ENCODE measurements at regions not wholly inside any gene's neighbourhood (a gene's known extent, or its start where the extent isn't known, plus 50 kb on each side); places are given as distances from the start of the nearest gene placed in this dataset.

DNA sequence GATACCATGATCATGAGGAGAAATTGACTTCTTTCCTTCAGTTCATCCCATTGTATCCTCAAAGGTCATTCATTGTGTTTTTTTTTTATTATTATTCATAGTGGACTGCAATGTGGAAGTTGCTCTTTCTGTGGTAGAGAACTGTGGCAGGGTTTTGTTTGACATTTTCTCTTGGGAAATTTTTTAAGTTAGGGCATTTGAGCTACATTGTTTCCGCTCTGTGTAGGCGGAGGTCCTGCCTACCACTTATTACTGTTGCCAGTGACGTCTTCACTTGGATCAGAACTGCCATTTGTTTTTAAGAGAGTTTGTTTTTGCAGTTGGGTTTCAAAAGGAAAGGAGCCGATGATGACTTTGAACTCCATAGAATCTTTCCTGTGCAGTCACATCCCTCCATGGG, 287.4 kb upstream of the FMN2 start:
- intact Hi-C loops (cut with DNase I) = no loop called here
- WGBS, 3 donors = 94 to 97% (median 96%) methylated on average over 4 of the region's 4 CpGs
- no peaks in the 10 kb centered on the region for H3K36me3 ChIP-seq

DNA sequence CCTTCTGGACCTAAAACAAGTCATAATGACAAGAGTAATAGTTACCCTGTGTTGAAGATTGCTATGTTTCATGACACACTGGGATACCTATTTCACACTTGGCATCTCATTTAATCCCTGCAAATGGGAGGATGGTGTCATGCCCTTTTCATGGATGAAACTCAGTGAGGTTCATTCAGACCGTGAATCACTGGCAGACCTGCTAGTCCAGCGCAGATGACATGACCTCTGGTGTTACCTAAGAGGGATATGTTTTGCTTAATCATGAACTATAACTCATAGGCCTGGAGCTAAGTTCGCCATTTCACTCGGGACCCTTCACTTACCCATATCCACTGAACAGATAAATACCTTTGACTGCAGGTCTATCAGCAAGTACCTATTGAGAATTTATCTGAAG, 286.6 kb upstream of the FMN2 start:
- Histone ChIP-seq H3K4me1 (ENCODE audit: insufficient read depth) (peaks cover 7% of the 10 kb centered on the region), H3K27me3 (no peaks in the 10 kb centered on the region), H3K9me3 (no peaks in the 10 kb centered on the region), H3K4me3 (no peak overlapping the region), H3K27ac (peak overlapping the region in 1 of 2 donors; percentile 55), H3K36me3 (no peaks in the 10 kb centered on the region)
- DNase-seq = no peak
- WGBS, 3 donors = 88 to 92% (median 92%) methylated on average over 4 of the region's 4 CpGs
- no peak for TF ChIP-seq EP300 (IDR thresholded peaks at IDR 0.05)
- intact Hi-C loops (cut with DNase I) = no loop called here

More for the DNA sequence above, 287.4 kb upstream of the FMN2 start:
- H3K27ac ChIP-seq = no peak overlapping the region
- no peak for DNase-seq
- no peak overlapping the region for H3K4me3 ChIP-seq
- no peaks in the 10 kb centered on the region for H3K9me3 ChIP-seq
- H3K27me3 ChIP-seq = no peaks in the 10 kb centered on the region
- TF ChIP-seq POLR2A (IDR thresholded peaks at IDR 0.05) (no peak), EP300 (IDR thresholded peaks at IDR 0.05) (no peak)
- TF ChIP-seq, protein P1, sequence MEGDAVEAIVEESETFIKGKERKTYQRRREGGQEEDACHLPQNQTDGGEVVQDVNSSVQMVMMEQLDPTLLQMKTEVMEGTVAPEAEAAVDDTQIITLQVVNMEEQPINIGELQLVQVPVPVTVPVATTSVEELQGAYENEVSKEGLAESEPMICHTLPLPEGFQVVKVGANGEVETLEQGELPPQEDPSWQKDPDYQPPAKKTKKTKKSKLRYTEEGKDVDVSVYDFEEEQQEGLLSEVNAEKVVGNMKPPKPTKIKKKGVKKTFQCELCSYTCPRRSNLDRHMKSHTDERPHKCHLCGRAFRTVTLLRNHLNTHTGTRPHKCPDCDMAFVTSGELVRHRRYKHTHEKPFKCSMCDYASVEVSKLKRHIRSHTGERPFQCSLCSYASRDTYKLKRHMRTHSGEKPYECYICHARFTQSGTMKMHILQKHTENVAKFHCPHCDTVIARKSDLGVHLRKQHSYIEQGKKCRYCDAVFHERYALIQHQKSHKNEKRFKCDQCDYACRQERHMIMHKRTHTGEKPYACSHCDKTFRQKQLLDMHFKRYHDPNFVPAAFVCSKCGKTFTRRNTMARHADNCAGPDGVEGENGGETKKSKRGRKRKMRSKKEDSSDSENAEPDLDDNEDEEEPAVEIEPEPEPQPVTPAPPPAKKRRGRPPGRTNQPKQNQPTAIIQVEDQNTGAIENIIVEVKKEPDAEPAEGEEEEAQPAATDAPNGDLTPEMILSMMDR (IDR thresholded peaks at IDR 0.05) = no peak
- peaks cover 7% of the 10 kb centered on the region for H3K4me1 ChIP-seq (ENCODE audit: insufficient read depth)

DNA sequence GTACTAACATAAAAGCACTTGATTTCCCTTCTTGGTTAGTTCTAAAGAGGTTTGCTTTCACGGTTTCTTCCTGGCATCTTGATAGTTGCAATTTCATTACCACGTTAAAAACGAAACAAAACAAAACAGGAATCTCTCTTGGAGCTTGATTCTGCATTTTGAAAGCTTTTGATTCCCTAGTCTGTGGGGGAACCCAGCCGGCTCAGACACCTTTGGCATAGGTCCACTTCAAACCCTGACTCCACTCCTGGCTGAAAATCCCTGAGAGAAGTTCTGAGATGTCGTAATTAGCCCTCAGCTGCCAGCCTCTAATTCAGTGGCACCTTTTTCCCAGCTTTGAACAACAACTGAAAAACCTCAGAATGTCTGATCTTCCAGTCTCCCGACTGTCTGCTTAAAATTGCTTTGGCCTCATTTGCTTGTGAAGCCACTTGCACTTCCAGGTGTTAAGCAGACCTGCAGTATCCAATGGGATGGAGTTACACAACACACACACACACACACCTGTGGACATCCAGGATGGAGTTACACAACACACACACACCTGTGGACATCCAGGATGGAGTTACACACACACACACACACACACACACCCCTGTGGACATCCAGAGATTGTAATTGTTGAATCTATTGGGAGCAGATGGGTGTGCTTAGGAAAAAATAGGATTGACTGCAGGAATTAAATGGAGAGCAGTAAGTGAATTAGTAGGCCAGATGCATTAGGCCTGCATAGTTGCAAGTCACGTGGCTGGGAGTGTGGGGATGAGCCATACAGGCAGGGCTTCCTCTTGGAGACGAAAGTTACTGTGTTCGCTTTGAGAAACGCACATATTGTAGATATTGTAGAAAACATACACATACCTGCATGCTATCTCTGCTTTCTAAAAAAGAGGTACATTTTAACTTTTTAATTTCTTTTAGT, 285.6 kb upstream of the FMN2 start:
- Histone ChIP-seq H3K36me3 (no peaks in the 10 kb centered on the region), H3K9me3 (no peaks in the 10 kb centered on the region), H3K4me1 (ENCODE audit: insufficient read depth) (peaks cover 7% of the 10 kb centered on the region), H3K4me3 (no peak overlapping the region), H3K27ac (peak overlapping the region in 1 of 2 donors; percentile 55), H3K27me3 (no peaks in the 10 kb centered on the region)
- intact Hi-C loops (cut with DNase I) = no loop called here
- WGBS, 3 donors = 34 to 42% (median 37%) methylated on average over 10 of the region's 10 CpGs
- TF ChIP-seq, protein P1 (IDR thresholded peaks at IDR 0.05) = no peak
- TF ChIP-seq POLR2A (IDR thresholded peaks at IDR 0.05) = no peak
- TF ChIP-seq EP300 (IDR thresholded peaks at IDR 0.05) = no peak
- DNase-seq = peak in 2 of 5 donors; percentile 30 to 52

DNA sequence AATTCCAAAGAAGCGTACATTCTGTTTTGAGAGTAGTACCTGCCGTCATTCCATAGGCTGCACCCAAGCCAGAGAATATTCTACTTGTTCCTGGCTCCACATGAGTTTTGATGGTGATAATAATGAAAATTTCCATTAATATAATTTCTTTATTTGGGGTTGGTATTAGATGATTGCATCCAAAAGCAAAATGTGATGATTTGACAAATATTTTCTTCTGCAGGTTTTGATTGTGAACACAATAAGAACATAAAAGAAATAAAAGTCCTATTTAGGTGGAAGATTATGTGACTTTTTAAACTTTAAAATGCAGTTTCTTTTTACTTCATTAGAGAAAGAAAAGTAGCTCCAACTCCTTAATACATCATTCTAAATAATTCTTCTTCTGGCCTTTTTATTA, 284.8 kb upstream of the FMN2 start:
- Histone ChIP-seq H3K27me3 (no peaks in the 10 kb centered on the region), H3K36me3 (no peaks in the 10 kb centered on the region), H3K4me3 (no peak overlapping the region), H3K4me1 (ENCODE audit: insufficient read depth) (peaks cover 7% of the 10 kb centered on the region), H3K9me3 (no peaks in the 10 kb centered on the region), H3K27ac (no peak overlapping the region)
- intact Hi-C loops (cut with DNase I) = no loop called here
- DNase-seq = no peak
- TF ChIP-seq EP300 (IDR thresholded peaks at IDR 0.05) (no peak), POLR2A (IDR thresholded peaks at IDR 0.05) (no peak)
- TF ChIP-seq, protein P1 (IDR thresholded peaks at IDR 0.05) = no peak
- 96 to 100% (median 100%) methylated on average over 2 of the region's 2 CpGs for WGBS, 3 donors

DNA sequence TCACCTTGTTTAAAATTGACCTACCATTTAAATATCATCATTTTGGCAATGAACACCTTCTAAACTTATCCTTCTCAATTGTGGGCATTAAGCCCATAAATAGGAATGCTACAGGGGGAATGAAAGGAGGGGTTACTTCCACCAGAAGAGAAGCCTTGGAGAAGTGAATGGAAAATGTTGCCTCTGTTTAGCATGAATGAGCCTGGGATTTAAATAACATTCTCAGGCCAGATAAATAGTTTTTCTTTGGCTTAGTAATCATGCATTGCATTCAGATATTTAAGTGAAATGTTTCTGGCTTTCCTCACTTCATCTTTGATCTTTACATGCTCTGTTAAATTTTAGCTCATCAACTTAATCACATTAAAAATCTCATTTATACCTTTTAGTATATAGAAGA, 284.3 kb upstream of the FMN2 start:
- TF ChIP-seq, protein P1 (IDR thresholded peaks at IDR 0.05) = no peak
- TF ChIP-seq POLR2A (IDR thresholded peaks at IDR 0.05) = no peak
- TF ChIP-seq EP300 (IDR thresholded peaks at IDR 0.05) = no peak
- Histone ChIP-seq H3K36me3 (no peaks in the 10 kb centered on the region), H3K27ac (no peak overlapping the region), H3K9me3 (no peaks in the 10 kb centered on the region), H3K27me3 (no peaks in the 10 kb centered on the region), H3K4me1 (ENCODE audit: insufficient read depth) (peaks cover 7% of the 10 kb centered on the region), H3K4me3 (no peak overlapping the region)
- no peak for DNase-seq
- intact Hi-C loops (cut with DNase I) = no loop called here

All from ovary (tissue), 7 donors.